Osteoblast (primary cell): ENCODE measurements at regions not wholly inside any gene's neighbourhood (a gene's known extent, or its start where the extent isn't known, plus 50 kb on each side); places are given as distances from the start of the nearest gene placed in this dataset.

ENCODE experiments used
- DNase-seq: peaks from one replicate; pipeline ENCODE4 v3.0.0; 2011; ENCODE audit warnings: low spot score, mixed read lengths; ENCODE audit not compliant: insufficient read length; ENCODE audit errors: missing footprints
- H2AFZ ChIP-seq: 2 replicates; pipeline ENCODE4 v1.6.0; 2011; ENCODE audit warnings: mild to moderate bottlenecking, low read length
- H3K27ac ChIP-seq: 2 replicates; pipeline ENCODE4 v1.5.1; 2011; ENCODE audit warnings: mild to moderate bottlenecking, low read depth, low read length, moderate library complexity
- H3K27me3 ChIP-seq: 2 replicates; pipeline ENCODE4 v1.6.0; 2012; ENCODE audit warnings: mild to moderate bottlenecking, control low read depth, inconsistent platforms, low read length, moderate library complexity; ENCODE audit not compliant: insufficient read depth
- H3K36me3 ChIP-seq: 2 replicates; pipeline ENCODE4 v1.5.1; 2011; ENCODE audit warnings: mild to moderate bottlenecking, low read length, control low read depth, moderate library complexity; ENCODE audit not compliant: insufficient read depth
- H3K4me1 ChIP-seq: 2 replicates; pipeline ENCODE4 v1.5.1; 2011; ENCODE audit warnings: mild to moderate bottlenecking, low read length, control low read depth, moderate library complexity; ENCODE audit not compliant: insufficient read depth
- H3K4me2 ChIP-seq: 2 replicates; pipeline ENCODE4 v1.6.0; 2011; ENCODE audit warnings: mild to moderate bottlenecking, low read length; ENCODE audit not compliant: insufficient read depth
- H3K4me3 ChIP-seq: fragments of 200-600 bp; sonication (generic); 3 replicates; pipeline ENCODE4 v1.5.1; 2012; ENCODE audit warnings: mild to moderate bottlenecking, low read length, inconsistent platforms; ENCODE audit not compliant: insufficient read depth
- H3K79me2 ChIP-seq: 2 replicates; pipeline ENCODE4 v1.6.0; 2012; ENCODE audit warnings: mild to moderate bottlenecking, low read length, control low read depth, inconsistent platforms; ENCODE audit not compliant: insufficient read depth
- H3K9me3 ChIP-seq: 2 replicates; pipeline ENCODE4 v1.5.1; 2011; ENCODE audit warnings: low read depth, low read length, control low read depth
- H4K20me1 ChIP-seq: 2 replicates; pipeline ENCODE4 v1.6.0; 2012; ENCODE audit warnings: mild to moderate bottlenecking, low read length, control low read depth; ENCODE audit not compliant: insufficient read depth
- CTCF ChIP-seq: IDR thresholded peaks from 2 replicates; pipeline ENCODE4 v1.5.1; 2011; ENCODE audit warnings: mild to moderate bottlenecking, low read depth, low read length, moderate library complexity; ENCODE audit errors: extremely low read depth

- Histone ChIP-seq H4K20me1 (no peaks in the 10 kb centered on the region), H3K79me2 (no peaks in the 10 kb centered on the region), H3K4me1 (no peaks in the 10 kb centered on the region), H3K4me3 (no peak overlapping the region), H3K9me3 (no peaks in the 10 kb centered on the region), H3K36me3 (no peaks in the 10 kb centered on the region), H3K4me2 (no peak overlapping the region), H3K27me3 (no peaks in the 10 kb centered on the region), H3K27ac (no peak overlapping the region), H2AFZ (no peak overlapping the region)
- DNase-seq = no peak
- no peak for TF ChIP-seq CTCF
These were observed 144.4 kb upstream of the CST7 start for GRCh38 chr20:24804481-24805206.

GRCh38 chr20:24805456-24806238 lies 143.4 kb upstream of the CST7 start:
- Histone ChIP-seq H3K36me3 (no peaks in the 10 kb centered on the region), H3K27me3 (no peaks in the 10 kb centered on the region), H3K4me2 (no peak overlapping the region), H4K20me1 (no peaks in the 10 kb centered on the region), H2AFZ (no peak overlapping the region), H3K4me1 (no peaks in the 10 kb centered on the region), H3K79me2 (no peaks in the 10 kb centered on the region), H3K4me3 (no peak overlapping the region), H3K9me3 (no peaks in the 10 kb centered on the region), H3K27ac (no peak overlapping the region)
- no peak for DNase-seq
- TF ChIP-seq CTCF = no peak

GRCh38 chr20:24806705-24807676 lies 142.1 kb upstream of the CST7 start:
- no peaks in the 10 kb centered on the region for H4K20me1 ChIP-seq
- H2AFZ ChIP-seq = no peak overlapping the region
- H3K79me2 ChIP-seq = no peaks in the 10 kb centered on the region
- DNase-seq = no peak
- no peak overlapping the region for H3K4me3 ChIP-seq
- no peak overlapping the region for H3K27ac ChIP-seq
- H3K4me1 ChIP-seq = no peaks in the 10 kb centered on the region
- no peak for TF ChIP-seq CTCF
- H3K9me3 ChIP-seq = no peaks in the 10 kb centered on the region
- H3K36me3 ChIP-seq = no peaks in the 10 kb centered on the region
- H3K27me3 ChIP-seq = no peaks in the 10 kb centered on the region
- no peak overlapping the region for H3K4me2 ChIP-seq
